HG03520 (cell line): ENCODE measurements at regions not wholly inside any gene's neighbourhood (a gene's known extent, or its start where the extent isn't known, plus 50 kb on each side); places are given as distances from the start of the nearest gene placed in this dataset.
"Not testable (repeated sequence)": the region's sequence is repeated elsewhere in the genome, so short reads cannot be mapped to it uniquely, and the experiment has no call there.

Experiments used
- ATAC-seq: cut with Tn5 transposase; IDR thresholded peaks from one replicate; pipeline ENCODE4 v1.9.1; 2021; ENCODE audit warnings: mild to moderate bottlenecking, moderate library complexity; ENCODE audit not compliant: unreplicated experiment

- ATAC-seq: no peak
Observed at GRCh38 chr9:1115370-1115769, 65.2 kb downstream of the DMRT2 start.

DNA sequence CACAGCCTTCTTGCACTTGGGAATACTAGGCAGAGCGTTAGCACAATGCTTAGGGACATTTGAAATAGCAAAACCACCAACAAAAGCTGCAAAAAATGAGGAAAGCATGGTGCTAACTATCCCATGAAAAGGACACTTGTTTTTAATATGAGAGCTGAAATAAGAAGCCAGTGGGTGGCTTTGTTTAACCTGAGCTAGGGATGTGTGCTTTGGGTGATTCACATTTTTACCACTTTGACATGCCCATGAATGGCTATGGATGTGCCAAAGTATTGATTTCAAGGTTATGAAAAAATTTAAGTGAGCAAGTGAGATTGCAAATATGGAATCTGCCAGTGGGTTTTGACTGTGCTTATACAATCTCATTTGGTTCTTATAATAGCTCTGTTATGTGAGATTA is 67.3 kb downstream of the DMRT2 start:
- no peak for ATAC-seq

DNA sequence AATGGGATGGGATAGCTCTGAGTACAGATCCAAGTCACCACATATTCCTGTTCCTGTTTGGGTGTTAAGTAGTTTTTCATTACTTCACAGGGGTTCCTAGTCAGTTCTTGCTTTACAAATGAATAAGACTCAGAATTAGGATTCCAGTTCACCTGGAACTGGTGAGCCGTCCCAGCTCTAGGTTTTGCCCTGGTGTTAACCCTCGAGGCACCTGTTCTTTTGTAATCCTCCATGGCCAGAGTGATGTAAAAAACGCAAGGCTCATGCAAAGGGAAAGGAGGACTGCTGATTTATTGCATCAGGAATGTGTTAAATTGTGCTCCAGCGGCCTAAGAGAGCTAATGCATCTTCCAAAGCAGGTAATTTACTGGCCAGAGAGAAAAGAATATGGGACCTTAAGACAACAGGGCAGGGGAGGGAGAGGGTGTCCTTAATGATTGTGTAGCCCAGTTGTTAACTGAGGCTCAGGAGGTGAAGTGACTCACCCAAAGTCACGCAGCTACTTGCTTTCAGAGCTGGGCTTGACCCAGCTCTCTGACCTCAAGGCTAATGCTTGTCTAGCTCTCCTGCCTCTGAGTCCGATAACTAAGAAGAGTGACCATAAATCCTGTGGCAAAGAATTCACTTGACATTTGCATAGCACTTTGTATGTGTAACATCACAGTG is 70.5 kb downstream of the DMRT2 start:
- no peak for ATAC-seq

DNA sequence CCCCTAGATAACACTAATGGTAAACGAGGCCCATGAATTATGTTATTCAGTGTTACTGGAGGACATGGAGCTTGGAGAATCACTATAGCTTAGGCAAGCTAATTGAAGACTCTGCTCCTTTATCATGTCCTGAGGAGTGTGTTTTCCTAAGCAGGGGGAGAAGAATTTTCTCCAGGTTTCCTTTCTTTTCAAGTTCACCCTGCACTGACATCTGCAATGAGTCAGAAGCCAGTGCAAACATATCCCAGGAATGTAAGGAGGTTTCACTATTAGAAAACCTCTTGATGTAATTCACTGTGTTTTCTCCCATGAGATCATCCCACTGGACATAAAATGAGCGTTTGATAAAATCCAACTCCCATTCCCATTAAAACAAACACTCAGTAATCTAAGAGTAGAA is 75.6 kb downstream of the DMRT2 start:
- ATAC-seq: no peak

GRCh38 chr9:1128046-1128445 is 77.9 kb downstream of the DMRT2 start:
- no peak for ATAC-seq

DNA sequence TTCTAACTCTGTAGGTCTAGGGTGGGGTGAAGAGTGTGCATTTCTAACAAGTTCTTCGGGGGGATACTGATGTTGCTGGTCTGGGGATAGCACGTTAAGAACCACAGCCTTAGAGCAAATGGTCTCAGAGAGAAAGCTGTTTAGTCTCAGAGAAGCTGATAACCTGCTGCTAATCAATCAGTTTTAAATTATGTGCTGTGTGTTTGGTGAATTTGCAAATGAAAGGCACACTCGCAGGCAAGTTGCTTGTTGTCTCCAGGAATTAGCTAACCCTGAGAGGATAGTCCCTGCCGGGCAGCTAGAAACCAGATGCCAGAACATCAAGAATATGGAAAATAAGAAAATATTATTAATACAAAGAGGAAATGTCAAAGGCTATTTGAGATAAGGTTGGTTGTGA is 79.2 kb downstream of the DMRT2 start:
- ATAC-seq: no peak

DNA sequence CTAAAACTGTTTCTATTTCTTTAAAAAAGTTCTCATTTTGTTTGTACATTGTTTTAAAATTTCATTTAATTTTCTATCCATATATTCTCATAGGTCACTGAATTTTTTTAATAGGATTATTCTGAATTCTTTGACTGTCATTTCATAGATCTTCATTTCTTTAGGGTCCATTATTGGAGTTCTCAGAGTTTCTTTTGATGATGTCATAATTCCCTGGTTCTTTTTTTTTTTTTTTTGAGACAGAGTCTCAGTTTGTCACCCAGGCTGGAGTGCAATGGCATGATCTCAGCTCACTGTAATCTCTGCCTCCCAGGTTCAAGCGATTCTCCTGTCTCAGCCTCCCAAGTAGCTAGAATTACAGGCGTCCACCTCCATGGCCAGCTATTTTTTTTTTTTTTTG is 89.9 kb downstream of the DMRT2 start:
- no peak for ATAC-seq

DNA sequence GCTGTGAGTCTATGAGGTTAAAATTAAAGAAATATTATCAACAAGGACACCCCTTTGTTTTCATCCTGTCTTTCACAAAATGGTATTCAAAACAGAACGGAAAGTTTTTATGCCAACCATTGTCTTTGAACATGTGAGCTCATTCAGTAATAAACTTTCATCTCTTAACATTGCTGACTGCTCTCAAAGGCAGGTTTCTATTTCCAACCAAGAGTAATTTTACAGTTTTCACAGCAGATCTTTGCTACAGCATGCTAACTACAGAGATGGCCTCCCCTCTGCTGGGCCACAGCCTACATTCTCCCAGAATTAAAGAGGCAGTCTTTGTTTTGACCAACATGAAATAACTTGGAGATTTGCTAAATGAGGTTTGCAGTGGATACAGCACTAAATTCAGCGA is 101.5 kb downstream of the DMRT2 start:
- ATAC-seq: no peak

DNA sequence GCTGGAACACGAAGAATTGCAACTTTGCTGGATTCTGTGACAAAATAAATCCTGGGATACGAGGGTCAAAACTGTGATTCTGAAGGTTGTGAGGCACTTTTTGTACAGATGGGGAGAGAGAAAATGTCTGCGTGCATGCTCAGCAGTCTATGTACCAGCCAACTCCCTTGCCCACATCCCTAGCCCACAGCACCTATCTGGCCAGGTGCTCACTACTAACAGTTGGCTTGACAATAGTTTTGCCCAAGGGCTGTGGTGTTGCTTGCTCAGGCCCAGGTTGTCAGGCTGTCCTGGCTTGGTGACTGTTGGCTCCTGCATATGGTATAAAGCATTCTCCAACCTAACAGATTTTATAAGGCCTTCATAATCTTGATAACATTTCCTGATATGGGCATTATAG is 102.0 kb downstream of the DMRT2 start:
- ATAC-seq: no peak

DNA sequence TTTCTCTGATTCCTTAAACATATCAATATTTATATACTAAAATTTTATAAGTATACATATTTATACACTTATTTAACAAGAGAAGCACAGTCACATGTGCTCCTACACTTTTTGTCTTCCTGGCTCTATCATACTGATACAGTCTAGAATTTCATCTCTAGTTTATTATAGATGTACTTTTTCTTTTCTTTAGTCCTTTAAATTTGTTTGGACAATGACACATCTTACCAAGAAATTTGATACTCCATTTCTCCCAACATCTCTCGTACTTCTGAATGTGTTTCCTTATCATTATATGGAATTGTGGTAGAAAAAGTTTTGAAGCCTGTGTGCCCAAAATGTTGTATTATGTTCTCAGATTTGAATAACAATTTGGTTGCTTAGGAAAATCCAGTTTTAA is 104.6 kb downstream of the DMRT2 start:
- no peak for ATAC-seq

- ATAC-seq: no peak
Observed at GRCh38 chr9:1155602-1156001, 105.4 kb downstream of the DMRT2 start.

DNA sequence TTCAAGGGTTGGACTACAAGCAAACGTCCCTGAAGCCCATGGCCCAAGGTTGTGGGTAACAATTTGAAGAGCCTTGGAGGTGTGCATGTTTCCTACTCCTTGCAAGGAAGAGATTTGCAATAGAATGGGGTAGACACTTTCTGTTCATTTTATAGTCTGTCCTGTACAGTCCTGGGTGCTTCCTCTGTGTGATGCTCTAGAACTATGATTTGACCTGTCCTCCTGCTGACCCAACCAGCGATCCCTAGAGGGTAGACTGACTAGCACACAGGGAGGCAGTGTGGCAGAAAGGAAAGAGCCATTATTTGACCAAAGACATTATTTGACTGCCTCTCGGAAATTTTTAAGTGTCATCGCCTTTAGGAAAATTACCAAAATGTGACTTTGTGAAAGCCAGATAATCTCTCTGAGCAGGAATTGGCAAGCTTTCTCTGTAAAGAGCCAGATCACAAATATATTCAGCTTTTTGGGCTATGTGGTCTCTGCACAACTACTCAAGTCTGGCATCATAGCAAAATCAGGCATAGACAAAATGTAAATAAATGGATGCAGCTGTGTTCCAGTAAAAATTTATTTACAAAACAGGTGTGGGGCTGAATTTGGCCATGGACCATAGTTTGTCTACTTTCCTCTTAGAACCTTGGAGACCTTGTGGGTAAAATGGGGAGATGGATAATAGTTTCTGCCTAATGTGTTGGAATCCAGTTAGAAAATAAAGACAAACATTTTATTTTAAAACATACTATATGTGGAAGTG is 106.8 kb downstream of the DMRT2 start:
- no peak for ATAC-seq

- ATAC-seq: no peak
Observed at GRCh38 chr9:1157836-1158235, 107.7 kb downstream of the DMRT2 start.

DNA sequence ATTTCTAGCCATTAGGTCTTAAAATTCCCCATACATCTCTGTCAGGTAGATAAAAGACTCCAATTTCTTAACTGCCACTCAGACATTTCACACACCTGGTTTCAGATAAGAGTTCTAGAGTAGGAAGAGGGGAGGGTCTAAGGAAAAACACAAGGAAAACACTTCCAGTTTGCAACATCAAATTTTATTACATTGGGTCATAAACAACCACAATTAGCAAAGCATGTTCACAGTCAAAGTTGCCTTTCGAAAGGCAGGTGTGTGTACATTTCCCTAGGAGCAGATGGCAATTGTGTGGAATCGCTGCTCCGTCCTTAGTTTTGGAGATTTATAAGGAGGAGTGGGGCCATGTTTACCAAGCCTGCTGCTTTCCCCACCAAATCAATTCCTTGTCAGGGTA is 120.8 kb downstream of the DMRT2 start:
- no peak for ATAC-seq

- ATAC-seq: no peak
Observed at GRCh38 chr9:1171546-1171945, 121.4 kb downstream of the DMRT2 start.

- ATAC-seq: no peak
Observed at GRCh38 chr9:1173211-1173610, 123.1 kb downstream of the DMRT2 start.

DNA sequence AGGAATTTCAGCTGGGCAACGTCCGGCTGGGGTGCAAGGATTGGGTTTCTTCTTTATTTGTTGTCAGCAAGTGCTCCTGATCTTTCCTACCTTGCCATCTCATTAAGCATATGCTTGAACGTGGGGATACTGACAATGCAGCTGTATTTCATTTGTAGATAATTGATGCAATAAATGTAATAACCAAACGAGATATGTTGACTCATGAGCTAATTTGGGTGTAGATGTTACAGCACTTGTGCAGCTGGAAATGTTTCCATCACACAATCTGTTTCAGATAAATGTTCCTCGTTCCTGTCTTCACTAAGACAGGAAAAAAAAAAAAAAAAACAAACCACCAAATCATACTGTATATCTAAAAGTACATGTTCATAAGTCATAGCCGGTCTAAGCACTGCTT is 123.8 kb downstream of the DMRT2 start:
- ATAC-seq: no peak

DNA sequence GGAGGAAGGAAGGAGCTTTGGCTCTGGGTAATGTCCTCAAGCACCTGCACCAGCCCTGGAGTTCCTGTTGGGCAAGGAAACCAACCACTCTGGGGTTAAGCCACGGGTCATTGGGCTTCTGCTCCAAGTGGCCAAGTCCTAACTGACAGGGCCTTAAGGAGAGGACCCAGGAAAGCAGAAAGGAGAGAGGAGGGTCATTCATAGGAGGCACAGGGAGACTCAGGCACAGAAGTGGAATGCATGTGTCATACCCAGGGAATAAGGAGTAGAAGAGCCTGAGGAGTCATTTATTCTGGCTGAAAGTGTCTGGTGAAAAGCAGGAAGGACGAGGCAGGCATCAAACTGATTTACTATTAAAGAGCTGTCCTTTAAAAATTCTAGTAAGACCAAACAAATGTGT is 129.2 kb downstream of the DMRT2 start:
- no peak for ATAC-seq

DNA sequence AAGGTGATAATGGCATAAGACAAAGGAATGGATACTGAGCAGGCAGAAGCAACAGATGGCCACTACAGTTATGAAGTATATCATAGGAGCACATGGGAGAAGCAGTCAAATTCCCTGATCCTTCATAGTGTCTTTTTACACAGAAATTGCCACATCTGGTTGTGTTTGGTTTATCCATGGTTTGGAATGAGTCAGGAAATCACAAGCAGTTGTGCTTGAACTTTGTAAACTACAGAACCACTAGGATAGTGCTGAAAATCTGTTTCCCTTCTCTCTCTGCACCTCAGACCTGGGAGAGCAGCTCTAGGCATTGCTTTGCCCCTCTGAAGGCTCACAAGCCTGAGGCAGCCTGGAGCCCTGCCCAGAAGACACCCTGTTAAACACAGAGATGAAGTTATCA is 134.0 kb downstream of the DMRT2 start:
- no peak for ATAC-seq

DNA sequence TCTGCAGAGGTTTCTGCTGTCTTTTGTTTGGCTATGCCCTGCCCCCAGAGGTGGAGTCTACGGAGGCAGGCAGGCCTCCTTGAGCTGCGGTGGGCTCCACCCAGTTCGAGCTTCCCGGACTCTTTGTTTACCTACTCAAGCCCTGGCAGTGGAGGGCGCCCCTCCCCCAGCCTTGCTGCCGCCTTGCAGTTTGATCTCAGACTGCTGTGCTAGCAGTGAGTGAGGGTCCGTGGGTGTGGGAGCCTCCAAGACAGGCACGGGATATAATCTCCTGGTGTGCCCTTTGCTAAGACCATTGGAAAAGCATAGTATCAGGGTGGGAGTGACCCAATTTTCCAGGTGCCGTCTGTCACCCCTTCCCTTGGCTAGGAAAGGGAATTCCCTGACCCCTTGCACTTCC is 137.0 kb downstream of the DMRT2 start:
- not testable (repeated sequence) for ATAC-seq

DNA sequence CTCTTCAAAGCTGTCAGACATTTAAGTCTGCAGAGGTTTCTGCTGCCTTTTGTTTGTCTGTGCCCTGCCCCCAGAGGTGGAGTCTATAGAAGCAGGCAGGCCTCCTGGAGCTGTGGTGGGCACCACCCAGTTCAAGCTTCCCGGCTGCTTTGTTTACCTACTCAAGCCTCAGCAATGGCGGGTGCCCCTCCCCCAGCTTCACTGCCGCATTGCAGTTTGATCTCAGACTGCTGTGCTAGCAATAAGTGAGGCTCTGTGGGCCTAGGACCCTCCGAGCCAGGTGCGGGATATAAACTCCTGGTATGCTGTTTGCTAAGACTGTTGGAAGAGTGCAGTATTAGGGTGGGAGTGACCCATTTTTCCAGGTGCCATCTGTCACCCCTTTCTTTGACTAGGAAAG is 145.5 kb downstream of the DMRT2 start:
- not testable (repeated sequence) for ATAC-seq

GRCh38 chr9:1198085-1198484 is 147.9 kb downstream of the DMRT2 start:
- ATAC-seq: no peak

GRCh38 chr9:1200847-1201251 is 150.7 kb downstream of the DMRT2 start:
- no peak for ATAC-seq
